ENCODE measurements at regions not wholly inside any gene's neighbourhood (a gene's known extent, or its start where the extent isn't known, plus 50 kb on each side); places are given as distances from the start of the nearest gene placed in this dataset.
"Not testable (repeated sequence)": the region's sequence is repeated elsewhere in the genome, so short reads cannot be mapped to it uniquely, and the experiment has no call there.

DNA sequence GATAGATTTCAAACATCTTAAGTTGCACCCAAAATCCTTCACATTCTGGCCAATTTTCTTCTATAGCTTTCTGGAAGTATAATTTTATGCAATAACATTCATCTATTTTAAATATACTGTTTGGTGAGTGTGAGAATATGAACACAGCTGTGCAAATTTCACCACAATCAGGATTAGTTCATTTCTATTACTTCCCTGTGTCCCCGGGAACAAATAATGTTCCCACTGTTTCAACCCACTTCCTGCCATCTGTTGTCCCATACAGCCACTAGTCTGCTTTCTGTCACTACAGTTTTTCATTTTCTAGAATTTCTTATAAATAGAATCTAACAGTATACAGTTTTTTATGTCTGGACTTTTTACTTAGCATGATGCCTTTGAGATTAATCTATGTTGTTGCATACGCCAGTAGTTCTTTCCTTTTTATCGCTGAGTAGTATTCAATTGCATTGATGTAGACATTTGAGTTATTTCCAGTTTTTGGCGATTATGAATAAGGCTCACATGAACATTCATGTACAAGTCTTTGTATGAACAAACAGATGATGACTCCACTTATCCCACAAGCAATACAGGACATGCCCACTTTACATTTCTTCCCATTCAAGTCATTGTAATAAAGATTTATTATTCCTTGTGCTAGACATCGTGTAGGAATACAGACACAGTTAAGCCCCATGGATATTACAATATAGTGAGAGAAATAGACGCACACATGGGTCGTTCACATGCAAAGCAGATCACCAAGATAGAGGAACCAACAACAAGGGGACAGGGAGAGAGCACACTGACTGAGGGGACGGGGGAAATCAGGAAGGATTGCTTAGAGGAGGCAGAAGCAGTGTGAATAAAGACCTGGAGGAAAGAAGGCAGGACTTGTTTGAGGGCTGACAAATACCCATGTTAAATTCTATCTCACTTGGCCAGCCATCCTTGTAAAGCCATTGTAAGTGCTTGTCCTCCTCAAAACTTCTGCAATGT, 72.9 kb upstream of the PAX8 start:
- Histone ChIP-seq H3K79me2 (ENCODE audit: insufficient read depth, low read length) (no peaks in the 10 kb centered on the region), H3K9me3 (ENCODE audit: control insufficient read depth in 1 of 2, insufficient read depth in 1 of 2, low read depth in 1 of 2, low read length in 2 of 2) (no peaks in the 10 kb centered on the region), H3K9ac (ENCODE audit: low read length) (no peak overlapping the region), H3K4me3 (replicated peaks in 1 of 2; ENCODE audit: low read depth in 1 of 2, low read length in 2 of 2) (no peak overlapping the region), H4K20me1 (ENCODE audit: insufficient read depth) (no peaks in the 10 kb centered on the region), H3K9me2 (ENCODE audit: insufficient read depth) (no peaks in the 10 kb centered on the region), H3K27me3 (ENCODE audit: insufficient read depth, low read length) (no peaks in the 10 kb centered on the region), H3K4me1 (ENCODE audit: control insufficient read depth in 1 of 2, insufficient read depth in 2 of 2, low read length in 2 of 2) (no peaks in the 10 kb centered on the region), H3K4me2 (ENCODE audit: low read length) (no peak overlapping the region), H3K36me3 (ENCODE audit: control insufficient read depth in 1 of 2, insufficient read depth in 2 of 2, low read length in 2 of 2) (no peaks in the 10 kb centered on the region), H2AFZ (ENCODE audit: low read depth, low read length, poor library complexity, severe bottlenecking) (no peak overlapping the region), H3K27ac (ENCODE audit: low read depth, low read length) (no peak overlapping the region)
- BruUV-seq (replicated peaks): no TSS peak
- ChIA-PET POLR2A (no interaction called here), CTCF (no interaction called here), RAD21 (ENCODE audit: low non-redundant PET in 1 of 2, low total read pairs in 2 of 2, uncharacterized antibody in 2 of 2, unreplicated experiment in 2 of 2) (no interaction called here)
- DNase-seq (ENCODE audit: low read depth, low spot score): no peak
- intact Hi-C loops (cut with micrococcal nuclease): no loop called here
- ATAC-seq: no peak
- TF ChIP-seq SRF (IDR thresholded peaks at IDR 0.05; ENCODE audit: low read depth) (no peak), ELF1 (IDR thresholded peaks at IDR 0.05; ENCODE audit: borderline replicate concordance, low read depth) (no peak), EGR1 (IDR thresholded peaks at IDR 0.05; ENCODE audit: low read depth) (no peak), CEBPB (IDR thresholded peaks at IDR 0.05; ENCODE audit: low read depth) (no peak), EZH2phosphoT487 (IDR thresholded peaks at IDR 0.05; ENCODE audit: borderline replicate concordance) (no peak)
- TF ChIP-seq, protein P1, sequence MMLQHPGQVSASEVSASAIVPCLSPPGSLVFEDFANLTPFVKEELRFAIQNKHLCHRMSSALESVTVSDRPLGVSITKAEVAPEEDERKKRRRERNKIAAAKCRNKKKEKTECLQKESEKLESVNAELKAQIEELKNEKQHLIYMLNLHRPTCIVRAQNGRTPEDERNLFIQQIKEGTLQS (IDR thresholded peaks at IDR 0.05): no peak
- TF ChIP-seq, protein P2, sequence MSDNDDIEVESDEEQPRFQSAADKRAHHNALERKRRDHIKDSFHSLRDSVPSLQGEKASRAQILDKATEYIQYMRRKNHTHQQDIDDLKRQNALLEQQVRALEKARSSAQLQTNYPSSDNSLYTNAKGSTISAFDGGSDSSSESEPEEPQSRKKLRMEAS (IDR thresholded peaks at IDR 0.05): no peak

DNA sequence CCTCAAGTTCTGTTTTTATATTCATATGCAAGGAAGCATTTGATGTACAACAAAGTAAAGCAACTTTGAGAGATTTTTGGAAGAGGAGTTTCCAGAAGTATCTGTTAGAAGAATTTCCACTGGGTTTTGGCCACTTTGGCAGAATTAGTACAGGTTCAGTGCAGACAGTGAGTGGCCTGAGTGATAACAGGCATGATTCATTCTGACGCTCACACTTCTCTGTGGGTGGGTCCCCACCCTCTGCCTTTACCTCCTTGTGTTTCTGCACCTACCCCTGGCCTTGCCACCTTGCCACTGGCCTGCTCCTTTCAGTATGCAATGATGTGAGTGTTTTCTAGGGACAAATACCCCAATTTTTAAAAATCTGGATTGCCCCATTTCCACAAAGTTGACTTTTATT, 65.1 kb upstream of the PAX8 start:
- H3K27me3 ChIP-seq (ENCODE audit: insufficient read depth, low read length); H3K4me3 ChIP-seq (replicated peaks in 1 of 2; ENCODE audit: low read depth in 1 of 2, low read length in 2 of 2); H4K20me1 ChIP-seq (ENCODE audit: insufficient read depth); BruUV-seq (replicated peaks); H3K36me3 ChIP-seq (ENCODE audit: control insufficient read depth in 1 of 2, insufficient read depth in 2 of 2, low read length in 2 of 2); H3K79me2 ChIP-seq (ENCODE audit: insufficient read depth, low read length); H3K9ac ChIP-seq (ENCODE audit: low read length); CTCF ChIA-PET; H2AFZ ChIP-seq (ENCODE audit: low read depth, low read length, poor library complexity, severe bottlenecking); RAD21 ChIA-PET (ENCODE audit: low non-redundant PET in 1 of 2, low total read pairs in 2 of 2, uncharacterized antibody in 2 of 2, unreplicated experiment in 2 of 2); H3K4me1 ChIP-seq (ENCODE audit: control insufficient read depth in 1 of 2, insufficient read depth in 2 of 2, low read length in 2 of 2); H3K27ac ChIP-seq (ENCODE audit: low read depth, low read length); H3K4me2 ChIP-seq (ENCODE audit: low read length); DNase-seq (ENCODE audit: low read depth, low spot score); ATAC-seq; intact Hi-C loops (cut with micrococcal nuclease); H3K9me3 ChIP-seq (ENCODE audit: control insufficient read depth in 1 of 2, insufficient read depth in 1 of 2, low read depth in 1 of 2, low read length in 2 of 2); POLR2A ChIA-PET; H3K9me2 ChIP-seq (ENCODE audit: insufficient read depth): not testable (repeated sequence)
